GM19023 (cell line): ENCODE measurements at regions not wholly inside any gene's neighbourhood (a gene's known extent, or its start where the extent isn't known, plus 50 kb on each side); places are given as distances from the start of the nearest gene placed in this dataset.

Experiments used
- ATAC-seq: cut with Tn5 transposase; IDR thresholded peaks from one replicate; pipeline ENCODE4 v1.9.1; 2021; ENCODE audit warnings: mild to moderate bottlenecking, moderate library complexity; ENCODE audit not compliant: unreplicated experiment

- ATAC-seq = no peak
Observed at GRCh38 chr7:113825832-113826231, 93.0 kb downstream of the PPP1R3A start.

- ATAC-seq = no peak
Observed at GRCh38 chr7:113824117-113824823, 94.5 kb downstream of the PPP1R3A start.

GRCh38 chr7:113819474-113819873 is 99.3 kb downstream of the PPP1R3A start:
- no peak for ATAC-seq

- no peak for ATAC-seq
Observed at GRCh38 chr7:113816639-113817038, 102.2 kb downstream of the PPP1R3A start.

- no peak for ATAC-seq
Observed at GRCh38 chr7:113813471-113813870, 105.3 kb downstream of the PPP1R3A start.

GRCh38 chr7:113812591-113813255 is 106.1 kb downstream of the PPP1R3A start:
- ATAC-seq = no peak

GRCh38 chr7:113810080-113810744 is 108.6 kb downstream of the PPP1R3A start:
- no peak for ATAC-seq

GRCh38 chr7:113809581-113809980 is 109.2 kb downstream of the PPP1R3A start:
- no peak for ATAC-seq

- no peak for ATAC-seq
Observed at GRCh38 chr7:113806633-113807327, 112.0 kb downstream of the PPP1R3A start.

GRCh38 chr7:113805976-113806375 is 112.8 kb downstream of the PPP1R3A start:
- ATAC-seq = no peak

GRCh38 chr7:113804475-113805095 is 114.2 kb downstream of the PPP1R3A start:
- ATAC-seq = no peak

- no peak for ATAC-seq
Observed at GRCh38 chr7:113801751-113802150, 117.1 kb downstream of the PPP1R3A start.

- no peak for ATAC-seq
Observed at GRCh38 chr7:113800826-113801225, 118.0 kb downstream of the PPP1R3A start.

GRCh38 chr7:113799896-113800295 is 118.9 kb downstream of the PPP1R3A start:
- peak; percentile 100 for ATAC-seq

GRCh38 chr7:113797420-113798010 is 121.3 kb downstream of the PPP1R3A start:
- no peak for ATAC-seq

- no peak for ATAC-seq
Observed at GRCh38 chr7:113796557-113796956, 122.3 kb downstream of the PPP1R3A start.

- no peak for ATAC-seq
Observed at GRCh38 chr7:113794573-113794972, 124.2 kb downstream of the PPP1R3A start.

- ATAC-seq = no peak
Observed at GRCh38 chr7:113793171-113793570, 125.6 kb downstream of the PPP1R3A start.

GRCh38 chr7:113790025-113790424 is 128.8 kb downstream of the PPP1R3A start:
- ATAC-seq = no peak

GRCh38 chr7:113787106-113787505 is 131.7 kb downstream of the PPP1R3A start:
- no peak for ATAC-seq

GRCh38 chr7:113784956-113785355 is 133.9 kb downstream of the PPP1R3A start:
- no peak for ATAC-seq
